ENCODE measurements at regions not wholly inside any gene's neighbourhood (a gene's known extent, or its start where the extent isn't known, plus 50 kb on each side); places are given as distances from the start of the nearest gene placed in this dataset.
"Not testable (repeated sequence)": the region's sequence is repeated elsewhere in the genome, so short reads cannot be mapped to it uniquely, and the experiment has no call there.

GRCh38 chr11:3516934-3517567 lies 124.7 kb downstream of the ART5 start:
- DNase-seq (ENCODE audit: low spot score); in situ Hi-C loops (cut with HindIII; ENCODE audit: low sequenced_read_pairs): not testable (repeated sequence)

- in situ Hi-C loops (cut with HindIII; ENCODE audit: low sequenced_read_pairs); DNase-seq (ENCODE audit: low spot score): not testable (repeated sequence)
Measured at GRCh38 chr11:3516345-3516933, 125.4 kb downstream of the ART5 start.

- in situ Hi-C loops (cut with HindIII; ENCODE audit: low sequenced_read_pairs); DNase-seq (ENCODE audit: low spot score): not testable (repeated sequence)
Measured at GRCh38 chr11:3514635-3515424, 127.0 kb downstream of the ART5 start.

GRCh38 chr11:3513311-3513710 lies 128.5 kb downstream of the ART5 start:
- DNase-seq (ENCODE audit: low spot score); in situ Hi-C loops (cut with HindIII; ENCODE audit: low sequenced_read_pairs): not testable (repeated sequence)

- in situ Hi-C loops (cut with HindIII; ENCODE audit: low sequenced_read_pairs); DNase-seq (ENCODE audit: low spot score): not testable (repeated sequence)
Measured at GRCh38 chr11:3512751-3513150, 129.0 kb downstream of the ART5 start.

- in situ Hi-C loops (cut with HindIII; ENCODE audit: low sequenced_read_pairs); DNase-seq (ENCODE audit: low spot score): not testable (repeated sequence)
Measured at GRCh38 chr11:3512133-3512703, 129.6 kb downstream of the ART5 start.

- in situ Hi-C loops (cut with HindIII; ENCODE audit: low sequenced_read_pairs); DNase-seq (ENCODE audit: low spot score): not testable (repeated sequence)
Measured at GRCh38 chr11:3511416-3512132, 130.2 kb downstream of the ART5 start.

GRCh38 chr11:3509563-3509962 lies 130.6 kb upstream of the ZNF195 start:
- DNase-seq (ENCODE audit: low spot score); in situ Hi-C loops (cut with HindIII; ENCODE audit: low sequenced_read_pairs): not testable (repeated sequence)

- in situ Hi-C loops (cut with HindIII; ENCODE audit: low sequenced_read_pairs); DNase-seq (ENCODE audit: low spot score): not testable (repeated sequence)
Measured at GRCh38 chr11:3499198-3499597, 120.3 kb upstream of the ZNF195 start.

GRCh38 chr11:3498356-3498755 lies 119.4 kb upstream of the ZNF195 start:
- DNase-seq (ENCODE audit: low spot score) = not testable (repeated sequence)

GRCh38 chr11:3493152-3493551 lies 114.2 kb upstream of the ZNF195 start:
- in situ Hi-C loops (cut with HindIII; ENCODE audit: low sequenced_read_pairs); DNase-seq (ENCODE audit: low spot score): not testable (repeated sequence)

More at GRCh38 chr11:3498356-3498755, 119.4 kb upstream of the ZNF195 start:
- in situ Hi-C loops (cut with HindIII; ENCODE audit: low sequenced_read_pairs) = not testable (repeated sequence)

- DNase-seq (ENCODE audit: low spot score); in situ Hi-C loops (cut with HindIII; ENCODE audit: low sequenced_read_pairs): not testable (repeated sequence)
Measured at GRCh38 chr11:3488003-3488402, 109.1 kb upstream of the ZNF195 start.

GRCh38 chr11:3485737-3486136 lies 106.8 kb upstream of the ZNF195 start:
- in situ Hi-C loops (cut with HindIII; ENCODE audit: low sequenced_read_pairs); DNase-seq (ENCODE audit: low spot score): not testable (repeated sequence)

GRCh38 chr11:3476937-3477885 lies 98.3 kb upstream of the ZNF195 start:
- DNase-seq (ENCODE audit: low spot score); in situ Hi-C loops (cut with HindIII; ENCODE audit: low sequenced_read_pairs): not testable (repeated sequence)

- in situ Hi-C loops (cut with HindIII; ENCODE audit: low sequenced_read_pairs); DNase-seq (ENCODE audit: low spot score): not testable (repeated sequence)
Measured at GRCh38 chr11:3476084-3476936, 97.4 kb upstream of the ZNF195 start.

- in situ Hi-C loops (cut with HindIII; ENCODE audit: low sequenced_read_pairs); DNase-seq (ENCODE audit: low spot score): not testable (repeated sequence)
Measured at GRCh38 chr11:3468963-3469362, 90.0 kb upstream of the ZNF195 start.

- DNase-seq (ENCODE audit: low spot score); in situ Hi-C loops (cut with HindIII; ENCODE audit: low sequenced_read_pairs): not testable (repeated sequence)
Measured at GRCh38 chr11:3467599-3467998, 88.7 kb upstream of the ZNF195 start.
